ENCODE measurements at regions not wholly inside any gene's neighbourhood (a gene's known extent, or its start where the extent isn't known, plus 50 kb on each side); places are given as distances from the start of the nearest gene placed in this dataset.
A peak's percentile ranks its signal among the peaks of the same experiment; 100 is the strongest.

GRCh38 chr6:108778421-108779186 lies 69.6 kb upstream of the ARMC2 start:
- no peak for DNase-seq (ENCODE audit: low read depth)

GRCh38 chr6:108779536-108780275 lies 68.5 kb upstream of the ARMC2 start:
- DNase-seq (ENCODE audit: low read depth) = no peak

- no peak for DNase-seq (ENCODE audit: low read depth)
Measured at GRCh38 chr6:108780784-108781183, 67.4 kb upstream of the ARMC2 start.

- peak; percentile 12 for DNase-seq (ENCODE audit: low read depth)
Measured at GRCh38 chr6:108781419-108782100, 66.7 kb upstream of the ARMC2 start.

GRCh38 chr6:108782179-108783041 lies 65.8 kb upstream of the ARMC2 start:
- peak; percentile 82 for DNase-seq (ENCODE audit: low read depth)

GRCh38 chr6:108785653-108786052 lies 62.6 kb upstream of the ARMC2 start:
- DNase-seq (ENCODE audit: low read depth) = no peak

- DNase-seq (ENCODE audit: low read depth) = no peak
Measured at GRCh38 chr6:108788416-108788815, 59.8 kb upstream of the ARMC2 start.

- no peak for DNase-seq (ENCODE audit: low read depth)
Measured at GRCh38 chr6:108789475-108789874, 58.7 kb upstream of the ARMC2 start.

- DNase-seq (ENCODE audit: low read depth) = no peak
Measured at GRCh38 chr6:108791700-108792099, 56.5 kb upstream of the ARMC2 start.

- no peak for DNase-seq (ENCODE audit: low read depth)
Measured at GRCh38 chr6:108793516-108794251, 54.5 kb upstream of the ARMC2 start.

GRCh38 chr6:108795122-108795521 lies 53.1 kb upstream of the ARMC2 start:
- DNase-seq (ENCODE audit: low read depth) = no peak

- DNase-seq (ENCODE audit: low read depth) = no peak
Measured at GRCh38 chr6:108795814-108796213, 52.4 kb upstream of the ARMC2 start.

GRCh38 chr6:108796875-108797274 lies 51.3 kb upstream of the ARMC2 start:
- no peak for DNase-seq (ENCODE audit: low read depth)

- no peak for DNase-seq (ENCODE audit: low read depth)
Measured at GRCh38 chr6:108797951-108798669, 50.1 kb upstream of the ARMC2 start.

All from LHCN-M2 (cell line).